PC-9 (cell line): ENCODE measurements at regions not wholly inside any gene's neighbourhood (a gene's known extent, or its start where the extent isn't known, plus 50 kb on each side); places are given as distances from the start of the nearest gene placed in this dataset.

Experiments used
- BruUV-seq: library from RNA; stranded (reverse); fragments of 400-500 nt; replicated peaks from 2 replicates; lab custom pipeline; 2021; lab: Mats Ljungman, UMichigan
- CTCF ChIA-PET: fragments of 300-600 bp; sonication (Branson Sonifier 250); formaldehyde crosslinking; loops from one replicate; lab custom pipeline; 2022; ENCODE audit warnings: antibody characterized with exemption; lab: Charles Lee
- POLR2A ChIA-PET: fragments of 300-600 bp; sonication (Branson Sonifier 250); formaldehyde crosslinking; loops from one replicate; lab custom pipeline; 2022; ENCODE audit warnings: antibody characterized with exemption; ENCODE audit not compliant: unreplicated experiment; lab: Charles Lee
- DNase-seq, 2 experiments: peaks; one replicate each; pipeline versions ENCODE4 v3.0.0 to v3.0.0-alpha.2; 2015 to 2022; ENCODE audit warnings: mixed read lengths in 1 of 2
- H2AFZ ChIP-seq: fragments of 200-600 bp; sonication (generic); 2 replicates; pipeline ENCODE4 v1.8.1; 2017; ENCODE audit warnings: antibody characterized with exemption
- H3F3A ChIP-seq: fragments of 200-600 bp; sonication (generic); 2 replicates; pipeline ENCODE4 v1.8.1; 2017; ENCODE audit warnings: antibody characterized with exemption, mild to moderate bottlenecking, low read depth; ENCODE audit not compliant: insufficient read depth
- H3K27ac ChIP-seq: fragments of 200-600 bp; sonication (generic); 2 replicates; pipeline ENCODE4 v1.6.1; 2016; ENCODE audit warnings: mixed run types
- H3K27me3 ChIP-seq: fragments of 200-600 bp; sonication (generic); 2 replicates; pipeline ENCODE4 v1.6.1; 2016; ENCODE audit warnings: low read depth, mixed run types; ENCODE audit not compliant: insufficient read depth
- H3K36me3 ChIP-seq: fragments of 200-600 bp; sonication (generic); 2 replicates; pipeline ENCODE4 v1.6.1; 2016; ENCODE audit warnings: low read depth, mixed run types
- H3K4me1 ChIP-seq: fragments of 200-600 bp; sonication (generic); replicated peaks from 2 replicates; pipeline ENCODE4 v1.6.1; 2016; ENCODE audit warnings: mixed run types; ENCODE audit not compliant: insufficient read depth
- H3K4me2 ChIP-seq: fragments of 200-600 bp; sonication (generic); 2 replicates; pipeline ENCODE4 v1.6.1; 2017; ENCODE audit warnings: mixed run types
- H3K4me3 ChIP-seq: fragments of 200-600 bp; sonication (generic); 2 replicates; pipeline ENCODE4 v1.6.1; 2016; ENCODE audit warnings: mixed run types
- H3K79me2 ChIP-seq: fragments of 200-600 bp; sonication (generic); 2 replicates; pipeline ENCODE4 v1.6.1; 2017; ENCODE audit warnings: low read depth, mixed run types
- H3K9me2 ChIP-seq: fragments of 200-600 bp; sonication (generic); 2 replicates; pipeline ENCODE4 v1.8.1; 2017; ENCODE audit warnings: mild to moderate bottlenecking; ENCODE audit not compliant: insufficient read depth
- H3K9me3 ChIP-seq: fragments of 200-600 bp; sonication (generic); 2 replicates; pipeline ENCODE4 v1.8.1; 2016; ENCODE audit warnings: low read depth; ENCODE audit not compliant: insufficient read depth
- H4K20me1 ChIP-seq: fragments of 200-600 bp; sonication (generic); 2 replicates; pipeline ENCODE4 v1.8.1; 2017; ENCODE audit not compliant: insufficient read depth
- EZH2 ChIP-seq: fragments of 200-600 bp; sonication (generic); IDR thresholded peaks from 2 replicates; pipeline ENCODE4 v1.8.0; 2017; ENCODE audit warnings: antibody characterized with exemption, low read depth
- intact Hi-C: fragments of 100-400 bp; cut with micrococcal nuclease; formaldehyde crosslinking; loops from one replicate; pipeline ENCODE4 v1.10.0; 2022; ENCODE audit not compliant: unreplicated experiment
- TF ChIP-seq, protein P1 (sequence below): fragments of 200-600 bp; sonication (generic); conservative IDR thresholded peaks from 2 replicates; pipeline ENCODE4 v1.6.1; 2017; ENCODE audit warnings: mixed run types, antibody characterized with exemption, mild to moderate bottlenecking, moderate library complexity

- H3K36me3 ChIP-seq, result no peaks in the 10 kb centered on the region
- H3K4me2 ChIP-seq, result no peak overlapping the region
- TF ChIP-seq EZH2, result no peak
- TF ChIP-seq, protein P1, sequence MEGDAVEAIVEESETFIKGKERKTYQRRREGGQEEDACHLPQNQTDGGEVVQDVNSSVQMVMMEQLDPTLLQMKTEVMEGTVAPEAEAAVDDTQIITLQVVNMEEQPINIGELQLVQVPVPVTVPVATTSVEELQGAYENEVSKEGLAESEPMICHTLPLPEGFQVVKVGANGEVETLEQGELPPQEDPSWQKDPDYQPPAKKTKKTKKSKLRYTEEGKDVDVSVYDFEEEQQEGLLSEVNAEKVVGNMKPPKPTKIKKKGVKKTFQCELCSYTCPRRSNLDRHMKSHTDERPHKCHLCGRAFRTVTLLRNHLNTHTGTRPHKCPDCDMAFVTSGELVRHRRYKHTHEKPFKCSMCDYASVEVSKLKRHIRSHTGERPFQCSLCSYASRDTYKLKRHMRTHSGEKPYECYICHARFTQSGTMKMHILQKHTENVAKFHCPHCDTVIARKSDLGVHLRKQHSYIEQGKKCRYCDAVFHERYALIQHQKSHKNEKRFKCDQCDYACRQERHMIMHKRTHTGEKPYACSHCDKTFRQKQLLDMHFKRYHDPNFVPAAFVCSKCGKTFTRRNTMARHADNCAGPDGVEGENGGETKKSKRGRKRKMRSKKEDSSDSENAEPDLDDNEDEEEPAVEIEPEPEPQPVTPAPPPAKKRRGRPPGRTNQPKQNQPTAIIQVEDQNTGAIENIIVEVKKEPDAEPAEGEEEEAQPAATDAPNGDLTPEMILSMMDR, result no peak
- H3K79me2 ChIP-seq, result no peaks in the 10 kb centered on the region
- no peaks in the 10 kb centered on the region for H3F3A ChIP-seq
- POLR2A ChIA-PET, result no interaction called here
- H4K20me1 ChIP-seq, result no peaks in the 10 kb centered on the region
- H2AFZ ChIP-seq, result no peak overlapping the region
- CTCF ChIA-PET, result no interaction called here
- H3K9me3 ChIP-seq, result no peaks in the 10 kb centered on the region
- no peak overlapping the region for H3K27ac ChIP-seq
- no TSS peak for BruUV-seq
- intact Hi-C loops, result no loop called here
- no peaks in the 10 kb centered on the region for H3K4me1 ChIP-seq
- no peaks in the 10 kb centered on the region for H3K9me2 ChIP-seq
- H3K27me3 ChIP-seq, result no peaks in the 10 kb centered on the region
- DNase-seq, result no peak
- H3K4me3 ChIP-seq, result no peak overlapping the region
Observed at GRCh38 chr2:154533300-154533940, 165.1 kb upstream of the KCNJ3 start.

GRCh38 chr2:154537024-154537423, 161.5 kb upstream of the KCNJ3 start:
- Histone ChIP-seq H3K27ac (no peak overlapping the region), H3K4me1 (no peaks in the 10 kb centered on the region), H3K27me3 (no peaks in the 10 kb centered on the region), H3K9me3 (no peaks in the 10 kb centered on the region), H3F3A (no peaks in the 10 kb centered on the region), H3K9me2 (no peaks in the 10 kb centered on the region), H3K4me3 (no peak overlapping the region), H3K79me2 (no peaks in the 10 kb centered on the region), H4K20me1 (no peaks in the 10 kb centered on the region), H2AFZ (no peak overlapping the region), H3K4me2 (no peak overlapping the region), H3K36me3 (no peaks in the 10 kb centered on the region)
- POLR2A ChIA-PET, result no interaction called here
- no peak for TF ChIP-seq EZH2
- TF ChIP-seq, protein P1, result no peak
- intact Hi-C loops, result no loop called here
- DNase-seq, result no peak
- CTCF ChIA-PET, result no interaction called here
- no TSS peak for BruUV-seq

- Histone ChIP-seq H3K27me3 (no peaks in the 10 kb centered on the region), H2AFZ (no peak overlapping the region)
- intact Hi-C loops, result no loop called here
Observed at GRCh38 chr2:154537843-154538450, 160.5 kb upstream of the KCNJ3 start.

More at GRCh38 chr2:154537843-154538450, 160.5 kb upstream of the KCNJ3 start:
- POLR2A ChIA-PET, result no interaction called here
- no peaks in the 10 kb centered on the region for H3F3A ChIP-seq
- CTCF ChIA-PET, result no interaction called here
- BruUV-seq, result no TSS peak
- H3K9me3 ChIP-seq, result no peaks in the 10 kb centered on the region
- TF ChIP-seq EZH2, result no peak
- TF ChIP-seq, protein P1, result no peak
- no peak overlapping the region for H3K4me3 ChIP-seq
- H3K4me2 ChIP-seq, result no peak overlapping the region
- H3K79me2 ChIP-seq, result no peaks in the 10 kb centered on the region
- no peak for DNase-seq
- no peaks in the 10 kb centered on the region for H4K20me1 ChIP-seq
- no peaks in the 10 kb centered on the region for H3K4me1 ChIP-seq
- H3K36me3 ChIP-seq, result no peaks in the 10 kb centered on the region
- no peak overlapping the region for H3K27ac ChIP-seq
- no peaks in the 10 kb centered on the region for H3K9me2 ChIP-seq
